Vagina (tissue), 2 donors: ENCODE measurements at regions not wholly inside any gene's neighbourhood (a gene's known extent, or its start where the extent isn't known, plus 50 kb on each side); places are given as distances from the start of the nearest gene placed in this dataset.

Experiments used
- POLR2AphosphoS5 ChIP-seq, 2 donors: sonication (generic); formaldehyde crosslinking; IDR thresholded peaks; one replicate each; pipeline ENCODE4 v1.9.0; 2017; ENCODE audit warnings: antibody characterized with exemption in 2 of 2, mild to moderate bottlenecking in 2 of 2, low read depth in 1 of 2; ENCODE audit not compliant: insufficient read depth in 1 of 2
- TF ChIP-seq, protein P1 (sequence below), 3 experiments: fragments of 450-650 bp in 2 of 3; fragments of 200-600 bp in 1 of 3; sonication (generic) in 1 of 3; IDR thresholded peaks; one replicate each; pipeline ENCODE4 v1.5.1; 2017 to 2019; ENCODE audit warnings: antibody characterized with exemption in 3 of 3, mild to moderate bottlenecking in 2 of 3, moderate library complexity in 2 of 3

DNA sequence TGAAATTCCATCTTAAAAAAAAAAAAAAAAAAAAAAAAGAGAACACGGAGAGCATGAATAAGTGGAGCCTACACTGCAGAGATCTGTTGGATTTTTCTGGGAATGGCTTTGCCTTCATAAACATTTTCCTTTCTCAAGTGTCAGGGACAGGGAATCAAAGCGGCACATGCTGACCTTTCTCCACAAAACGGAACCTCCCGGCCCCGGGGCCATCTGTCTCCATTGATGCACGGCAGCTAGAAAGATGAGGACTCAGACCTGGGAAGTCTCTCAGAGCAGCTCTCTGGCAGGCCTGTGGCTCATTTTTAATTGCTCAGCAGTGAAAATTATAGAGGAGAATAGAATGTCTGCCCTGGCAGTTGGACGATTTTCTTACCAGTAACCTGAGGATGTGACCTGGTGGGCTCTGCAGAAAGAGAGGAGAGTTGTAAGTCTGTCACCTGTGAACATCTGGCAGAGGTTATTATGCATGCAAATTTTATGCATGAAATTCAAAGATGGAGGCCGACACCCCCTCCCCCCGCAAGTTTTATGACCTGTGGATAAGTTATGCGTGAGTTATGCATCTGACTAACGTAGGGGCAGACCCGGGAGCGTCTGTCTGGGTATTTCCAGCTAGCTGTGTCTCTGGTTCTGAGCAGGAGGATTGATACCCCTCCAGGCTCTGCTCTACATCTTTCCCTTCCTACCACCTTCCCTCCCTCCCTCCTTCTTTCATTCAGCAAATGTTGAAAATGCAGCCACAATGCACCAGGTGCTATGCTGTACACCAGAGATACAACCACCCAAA, 352.5 kb downstream of the CDH26 start:
- TF ChIP-seq, protein P1, sequence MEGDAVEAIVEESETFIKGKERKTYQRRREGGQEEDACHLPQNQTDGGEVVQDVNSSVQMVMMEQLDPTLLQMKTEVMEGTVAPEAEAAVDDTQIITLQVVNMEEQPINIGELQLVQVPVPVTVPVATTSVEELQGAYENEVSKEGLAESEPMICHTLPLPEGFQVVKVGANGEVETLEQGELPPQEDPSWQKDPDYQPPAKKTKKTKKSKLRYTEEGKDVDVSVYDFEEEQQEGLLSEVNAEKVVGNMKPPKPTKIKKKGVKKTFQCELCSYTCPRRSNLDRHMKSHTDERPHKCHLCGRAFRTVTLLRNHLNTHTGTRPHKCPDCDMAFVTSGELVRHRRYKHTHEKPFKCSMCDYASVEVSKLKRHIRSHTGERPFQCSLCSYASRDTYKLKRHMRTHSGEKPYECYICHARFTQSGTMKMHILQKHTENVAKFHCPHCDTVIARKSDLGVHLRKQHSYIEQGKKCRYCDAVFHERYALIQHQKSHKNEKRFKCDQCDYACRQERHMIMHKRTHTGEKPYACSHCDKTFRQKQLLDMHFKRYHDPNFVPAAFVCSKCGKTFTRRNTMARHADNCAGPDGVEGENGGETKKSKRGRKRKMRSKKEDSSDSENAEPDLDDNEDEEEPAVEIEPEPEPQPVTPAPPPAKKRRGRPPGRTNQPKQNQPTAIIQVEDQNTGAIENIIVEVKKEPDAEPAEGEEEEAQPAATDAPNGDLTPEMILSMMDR (IDR thresholded peaks at IDR 0.05): no peak
- no peak for TF ChIP-seq POLR2AphosphoS5 (IDR thresholded peaks at IDR 0.05; ENCODE audit: insufficient read depth in 1 of 2, low read depth in 1 of 2)
